ENCODE measurements at regions not wholly inside any gene's neighbourhood (a gene's known extent, or its start where the extent isn't known, plus 50 kb on each side); places are given as distances from the start of the nearest gene placed in this dataset.

DNA sequence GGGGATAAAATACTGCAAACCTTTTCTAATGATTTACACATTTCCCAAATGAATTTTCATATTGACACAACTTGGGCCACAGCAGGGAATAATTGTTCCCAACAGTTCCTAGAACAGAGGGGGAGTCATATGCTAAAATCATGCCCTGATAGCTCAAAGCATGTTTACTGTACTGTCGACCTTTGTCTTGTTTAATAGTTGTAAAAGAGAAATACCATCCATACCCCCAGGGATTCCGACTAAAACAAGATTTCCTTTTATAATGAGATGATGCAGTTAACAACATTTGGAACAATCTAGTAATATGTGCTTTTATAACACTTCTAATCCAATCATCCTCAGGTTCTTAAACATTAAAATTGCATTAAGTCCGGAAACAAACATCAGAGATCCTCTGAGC, 759.7 kb downstream of the OLFM4 start:
- no peak overlapping the region for H3K14ac ChIP-seq (ENCODE audit: insufficient read length)
- 0 out of 4 replicates have a peak overlapping the region, but pooled peaks of 1 of the 2 experiments have one; percentile 25 for H3K4me2 ChIP-seq (ENCODE audit: insufficient read depth in 1 of 2, low read depth in 2 of 2, low read length in 2 of 2)
- no peak overlapping the region for H3K4me3 ChIP-seq (ENCODE audit: extremely low read depth in 1 of 4, insufficient read depth in 2 of 4, low read depth in 3 of 4, low read length in 4 of 4)
- no peaks in the 10 kb centered on the region for H4K20me1 ChIP-seq (replicated peaks in 1 of 2; ENCODE audit: control insufficient read depth in 1 of 2, insufficient read depth in 2 of 2, low read length in 2 of 2)
- no peak for FAIRE-seq
- POLR2A ChIA-PET (ENCODE audit: partially characterized antibody) = no interaction called here
- no peaks in the 10 kb centered on the region for H3K36me3 ChIP-seq (ENCODE audit: control insufficient read depth in 2 of 4, insufficient read depth in 4 of 4, low read length in 3 of 4)
- no peak overlapping the region for H2BK120ac ChIP-seq (replicated peaks; ENCODE audit: low read depth, low read length)
- H3K27me3 ChIP-seq (replicated peaks in 1 of 4; ENCODE audit: control insufficient read depth in 3 of 4, extremely low read depth in 1 of 4, insufficient read depth in 3 of 4, low read length in 3 of 4) = no peaks in the 10 kb centered on the region; a peak in 1 of 7 replicates
- DNase-seq (ENCODE audit: low read depth in 1 of 2, low spot score in 2 of 2) = no peak
- H3K4ac ChIP-seq (replicated peaks; ENCODE audit: insufficient read length, low read depth, low read length) = no peak overlapping the region
- H3K18ac ChIP-seq (ENCODE audit: extremely low read depth, low read length) = no peak overlapping the region
- no peak overlapping the region for H2BK5ac ChIP-seq (ENCODE audit: low read depth, low read length)
- no peak overlapping the region for H2BK12ac ChIP-seq (ENCODE audit: low read depth, low read length)
- no peaks in the 10 kb centered on the region for H3K23me2 ChIP-seq (ENCODE audit: low read depth, low read length)
- H3K23ac ChIP-seq (ENCODE audit: insufficient read length) = no peak overlapping the region
- no peak overlapping the region for H3K9ac ChIP-seq (replicated peaks in 1 of 4; ENCODE audit: extremely low read depth in 1 of 4, low read depth in 3 of 4, low read length in 3 of 4)
- H3K56ac ChIP-seq (replicated peaks; ENCODE audit: insufficient read length, low read depth, low read length) = no peak overlapping the region
- no peak overlapping the region for H2BK15ac ChIP-seq (ENCODE audit: low read length)
- H2AFZ ChIP-seq (ENCODE audit: low read length) = no peak overlapping the region
- H3K4me1 ChIP-seq (replicated peaks in 1 of 4; ENCODE audit: control insufficient read depth in 3 of 4, insufficient read depth in 4 of 4, low read length in 3 of 4) = peaks cover 0 to 4% (median 2%) of the 10 kb centered on the region in 4 experiments; a peak in 3 of 7 replicates
- H2AK5ac ChIP-seq (ENCODE audit: low read depth, low read length) = no peak overlapping the region
- no peak overlapping the region for H4K8ac ChIP-seq (ENCODE audit: extremely low read depth, insufficient read depth, low read length)
- no peak overlapping the region for H3K27ac ChIP-seq (ENCODE audit: low read depth, low read length)
- H3K79me2 ChIP-seq (ENCODE audit: control insufficient read depth in 1 of 2, insufficient read depth in 2 of 2, low read length in 2 of 2) = no peaks in the 10 kb centered on the region
- no peaks in the 10 kb centered on the region for H3K9me3 ChIP-seq (ENCODE audit: insufficient read depth in 2 of 2, low read depth in 1 of 2, low read length in 1 of 2)
- H3K79me1 ChIP-seq (ENCODE audit: low read depth, low read length) = no peaks in the 10 kb centered on the region
- H2BK20ac ChIP-seq (ENCODE audit: low read length) = no peak overlapping the region
- whole genome bisulfite sequencing, 2 experiments (ENCODE audit: extremely low coverage in 1 of 2, insufficient coverage in 1 of 2, insufficient read length in 1 of 2, insufficient replicate concordance in 2 of 2, low coverage in 1 of 2, low lambda C conversion rate in 2 of 2, missing lambda C conversion rate in 1 of 2) = 56% methylated on average over 3 of the region's 3 CpGs; no CpG with 5 or more reads in 1 of the 2 experiments
- CTCF ChIA-PET (ENCODE audit: partially characterized antibody) = interaction anchor here (1.3 to 1.7 kb wide), 2 partner anchors 9 to 538 kb away, joined by 4 to 5 read pairs; no protein-coding TSS in a partner anchor
- H4K91ac ChIP-seq (replicated peaks; ENCODE audit: insufficient read length, low read length) = no peak overlapping the region
- no peak overlapping the region for H4K5ac ChIP-seq (ENCODE audit: insufficient read length, low read depth, low read length)
- TF ChIP-seq SP2 (IDR thresholded peaks at IDR 0.05; ENCODE audit: low read length) (no peak), SAP30 (IDR thresholded peaks at IDR 0.05; ENCODE audit: insufficient read depth, insufficient replicate concordance, low read length) (no peak), POU5F1 (IDR thresholded peaks at IDR 0.05; ENCODE audit: low read depth, low read length) (no peak)
